GM13976 (cell line): ENCODE measurements at regions not wholly inside any gene's neighbourhood (a gene's known extent, or its start where the extent isn't known, plus 50 kb on each side); places are given as distances from the start of the nearest gene placed in this dataset.

Experiments
- DNase-seq: peaks from one replicate; pipeline ENCODE4 v3.0.0; 2012; ENCODE audit warnings: low spot score
- CTCF ChIP-seq: IDR thresholded peaks from 2 replicates; pipeline ENCODE4 v1.5.1; 2012; ENCODE audit warnings: borderline replicate concordance, mild to moderate bottlenecking; ENCODE audit not compliant: insufficient read depth; ENCODE audit errors: extremely low read depth, missing control alignments, control extremely low read depth
- in situ Hi-C: fragments of 300-500 bp; cut with MboI; formaldehyde crosslinking; loops from one replicate; pipeline ENCODE4 v1.12.0; 2022; ENCODE audit warnings: low sequenced_read_pairs, mixed read lengths, inconsistent platforms; ENCODE audit not compliant: unreplicated experiment

- in situ Hi-C loops = no loop called here
Measured at GRCh38 chr7:136146925-136147324, 169.8 kb upstream of the MTPN start.

DNA sequence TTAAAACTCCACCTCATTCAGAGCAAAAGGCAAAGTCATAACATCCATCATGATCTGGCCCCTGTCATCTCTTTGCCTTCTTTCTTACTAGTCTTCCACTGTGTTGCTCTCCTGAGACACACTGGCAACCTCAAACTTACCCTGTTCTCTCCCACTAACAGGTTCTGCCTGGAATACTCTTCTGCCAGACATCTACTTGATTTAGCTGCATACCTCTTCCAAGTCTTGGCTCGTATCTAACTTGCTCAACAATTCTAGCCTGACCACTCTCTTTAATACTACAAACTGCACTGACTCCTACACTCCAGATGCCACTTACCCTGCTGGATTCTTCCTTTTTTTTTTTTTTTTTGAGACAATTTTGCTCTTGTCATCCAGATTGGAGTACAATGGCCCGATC is 167.0 kb upstream of the MTPN start:
- in situ Hi-C loops = no loop called here
- no peak for TF ChIP-seq CTCF

More at GRCh38 chr7:136146925-136147324, 169.8 kb upstream of the MTPN start:
- no peak for DNase-seq
- no peak for TF ChIP-seq CTCF

GRCh38 chr7:136143271-136143670 is 166.1 kb upstream of the MTPN start:
- in situ Hi-C loops = no loop called here
- no peak for TF ChIP-seq CTCF
- no peak for DNase-seq

More for the DNA sequence above, 167.0 kb upstream of the MTPN start:
- DNase-seq = no peak

- TF ChIP-seq CTCF = no peak
- DNase-seq = no peak
- in situ Hi-C loops = no loop called here
Measured at GRCh38 chr7:136142583-136142982, 165.4 kb upstream of the MTPN start.

DNA sequence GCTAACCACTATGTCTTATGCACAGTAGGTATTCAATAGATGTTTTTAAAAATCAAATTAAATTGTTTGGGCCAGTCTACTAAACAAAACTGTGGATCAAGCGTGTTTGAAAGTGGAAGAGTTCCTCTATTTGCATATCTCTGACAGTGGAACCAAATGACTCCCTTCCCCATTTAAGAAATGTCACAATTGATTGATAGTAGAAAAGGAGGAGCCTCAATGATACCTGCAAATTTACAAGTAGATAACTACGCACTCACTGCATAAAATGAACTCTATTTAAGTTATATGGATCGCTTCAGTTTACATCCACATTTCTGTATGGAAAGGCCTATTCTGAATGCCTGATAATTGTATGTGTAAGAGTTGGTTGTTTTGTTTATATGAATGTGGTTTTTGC is 163.3 kb upstream of the MTPN start:
- no peak for DNase-seq
- no peak for TF ChIP-seq CTCF
- in situ Hi-C loops = no loop called here

- in situ Hi-C loops = no loop called here
- no peak for TF ChIP-seq CTCF
Measured at GRCh38 chr7:136139417-136139816, 162.3 kb upstream of the MTPN start.

DNA sequence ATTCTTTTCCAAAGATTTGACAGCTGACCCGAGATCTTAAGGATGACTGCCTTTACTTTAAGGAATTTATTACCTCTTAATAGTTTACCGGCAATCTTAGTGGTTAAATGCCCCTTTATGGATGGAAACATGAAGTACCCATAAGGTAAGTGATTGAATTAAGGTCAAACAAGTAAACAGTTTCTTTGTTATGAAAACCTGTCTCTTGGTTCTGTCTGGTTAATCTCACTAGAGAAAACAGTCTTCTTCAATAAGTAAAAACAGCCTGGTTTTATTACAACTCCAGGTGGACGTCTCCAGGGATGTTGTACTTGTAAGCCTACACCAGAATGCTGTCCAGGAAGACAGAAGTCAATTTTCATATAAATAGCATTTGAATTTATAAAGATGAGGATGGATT is 161.8 kb upstream of the MTPN start:
- no peak for DNase-seq
- in situ Hi-C loops = no loop called here
- no peak for TF ChIP-seq CTCF

More at GRCh38 chr7:136139417-136139816, 162.3 kb upstream of the MTPN start:
- no peak for DNase-seq
